Spinal cord (tissue), 9 donors: ENCODE measurements at regions not wholly inside any gene's neighbourhood (a gene's known extent, or its start where the extent isn't known, plus 50 kb on each side); places are given as distances from the start of the nearest gene placed in this dataset.

Source experiments
- DNase-seq, 6 donors: peaks; one replicate each; pipeline versions ENCODE4 v3.0.0 to v3.0.0-alpha.2; 2013 to 2015; ENCODE audit warnings: low spot score in 6 of 6, low read depth in 4 of 6
- H3K27ac ChIP-seq: one replicate; pipeline ENCODE4 v1.5.1; 2013; ENCODE audit warnings: low read depth, low read length, control low read depth
- H3K27me3 ChIP-seq: one replicate; pipeline ENCODE4 v1.6.1; 2013; ENCODE audit warnings: low read length; ENCODE audit not compliant: control insufficient read depth, insufficient read depth
- H3K36me3 ChIP-seq: one replicate; pipeline ENCODE4 v1.6.1; 2013; ENCODE audit warnings: low read length; ENCODE audit not compliant: control insufficient read depth, insufficient read depth
- H3K4me1 ChIP-seq: one replicate; pipeline ENCODE4 v1.6.1; 2013; ENCODE audit warnings: low read length; ENCODE audit not compliant: control insufficient read depth, insufficient read depth
- H3K4me3 ChIP-seq: one replicate; pipeline ENCODE4 v1.5.1; 2013; ENCODE audit warnings: low read depth, low read length, control low read depth
- H3K9me3 ChIP-seq: one replicate; pipeline ENCODE4 v1.6.1; 2013; ENCODE audit warnings: low read length; ENCODE audit not compliant: control insufficient read depth, insufficient read depth
- WGBS: methylation state at CpG from one replicate; pipeline ENCODE4 v1.1.5; 2013; ENCODE audit warnings: missing lambda C conversion rate; ENCODE audit not compliant: insufficient coverage; 5-methylcytosine and 5-hydroxymethylcytosine counted together
- donor health status: healthy.

DNA sequence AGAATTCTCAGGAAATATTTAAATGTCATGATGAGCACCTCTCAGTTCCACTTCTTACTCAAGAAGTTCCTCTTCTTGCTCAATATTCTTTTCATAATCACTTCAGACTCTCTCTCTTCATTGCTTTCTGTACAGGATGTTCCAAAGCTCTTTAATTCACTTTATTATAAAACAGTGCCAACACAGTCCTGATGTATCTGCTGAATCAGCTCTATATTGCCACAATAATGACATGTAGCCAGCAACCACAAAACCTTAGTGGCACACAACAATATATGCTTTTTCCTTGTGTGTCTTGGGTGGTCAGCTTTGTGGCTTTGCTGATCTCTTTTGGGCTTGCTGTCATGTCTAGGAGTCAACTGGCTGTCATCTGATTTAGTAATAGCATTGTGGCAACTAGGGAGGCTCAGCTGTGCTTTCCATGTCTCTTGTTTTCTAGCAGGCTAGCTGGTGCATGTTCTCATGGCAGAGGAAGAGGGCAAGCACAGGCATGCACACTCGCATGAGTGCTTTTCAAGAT lies 52.8 kb upstream of the SLC2A13 start:
- Histone ChIP-seq H3K27me3 (no peaks in the 10 kb centered on the region), H3K9me3 (no peaks in the 10 kb centered on the region), H3K27ac (no peak overlapping the region), H3K36me3 (no peaks in the 10 kb centered on the region), H3K4me1 (no peaks in the 10 kb centered on the region), H3K4me3 (no peak overlapping the region)
- WGBS = no CpG with 5 or more reads among the region's 1 CpG
- DNase-seq = no peak

DNA sequence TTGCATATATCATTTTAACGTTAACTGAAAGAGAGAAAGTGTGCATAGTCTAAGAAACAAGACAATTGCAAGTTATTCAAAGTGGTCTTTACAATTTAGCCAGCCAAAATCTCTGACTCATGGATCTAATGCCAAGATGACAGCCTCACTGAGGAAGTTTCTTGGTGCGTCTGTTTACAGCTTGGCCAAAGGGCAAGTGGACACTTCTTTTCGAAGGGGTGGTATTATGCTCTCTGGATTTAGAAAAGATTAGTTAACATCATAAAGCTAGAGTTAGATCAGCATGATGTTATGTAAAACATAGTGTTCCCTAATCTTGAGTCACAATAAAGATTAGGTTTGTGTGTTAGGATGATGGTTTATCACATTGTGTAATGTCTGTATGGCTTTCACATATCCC lies 51.5 kb upstream of the SLC2A13 start:
- WGBS = no CpG with 5 or more reads among the region's 3 CpGs
- DNase-seq = no peak
- H3K4me3 ChIP-seq = no peak overlapping the region
- no peaks in the 10 kb centered on the region for H3K4me1 ChIP-seq
- no peaks in the 10 kb centered on the region for H3K27me3 ChIP-seq
- H3K36me3 ChIP-seq = no peaks in the 10 kb centered on the region
- no peaks in the 10 kb centered on the region for H3K9me3 ChIP-seq
- H3K27ac ChIP-seq = no peak overlapping the region

DNA sequence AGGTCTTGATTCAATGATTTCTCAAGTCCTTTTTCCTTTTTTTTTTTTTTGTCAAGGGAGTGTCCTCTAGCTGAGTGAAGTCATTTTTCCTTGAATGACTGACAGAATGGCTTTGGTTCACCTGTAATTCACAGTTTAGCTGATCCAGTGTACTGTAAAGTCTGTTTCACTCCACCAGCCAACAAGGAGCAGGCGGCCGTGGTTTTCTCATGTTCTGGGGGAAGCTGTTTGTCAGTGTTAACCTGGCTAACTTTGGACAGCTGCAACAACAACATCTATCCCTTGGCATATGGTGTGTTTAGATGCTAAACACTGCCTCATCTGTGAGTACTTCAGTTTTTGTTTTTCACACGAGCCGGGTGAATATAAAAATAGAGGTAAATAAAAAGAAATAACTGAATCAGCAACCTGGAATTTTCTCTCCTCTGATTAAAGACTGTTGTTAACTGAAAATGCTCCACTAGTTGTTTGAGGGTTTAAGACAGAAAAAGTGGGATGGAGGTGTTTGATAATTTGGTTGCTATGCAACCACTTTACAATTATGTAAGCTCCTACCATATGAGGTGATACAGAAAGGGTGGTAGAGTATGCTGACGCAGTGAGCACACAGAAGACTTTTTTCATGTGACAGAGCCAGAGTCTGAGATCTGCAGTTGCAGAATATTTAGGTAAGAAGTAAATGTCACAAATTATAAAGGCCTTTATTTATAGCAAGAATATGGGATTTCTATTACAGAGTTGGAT lies 50.3 kb upstream of the SLC2A13 start:
- no CpG with 5 or more reads among the region's 5 CpGs for WGBS
- Histone ChIP-seq H3K36me3 (no peaks in the 10 kb centered on the region), H3K4me3 (no peak overlapping the region), H3K9me3 (no peaks in the 10 kb centered on the region), H3K27ac (no peak overlapping the region), H3K27me3 (no peaks in the 10 kb centered on the region), H3K4me1 (no peaks in the 10 kb centered on the region)
- DNase-seq = peak in 2 of 6 donors; percentile 18 to 45
